Ovary (tissue), 7 donors: ENCODE measurements at regions not wholly inside any gene's neighbourhood (a gene's known extent, or its start where the extent isn't known, plus 50 kb on each side); places are given as distances from the start of the nearest gene placed in this dataset.

Source experiments
- DNase-seq, 5 donors: peaks; one replicate each; pipeline ENCODE4 v3.0.0-alpha.2; 2019 to 2020
- H3K27ac ChIP-seq, 2 donors: fragments of 200-600 bp; one replicate each; pipeline versions ENCODE4 v1.5.1 to v1.8.0; 2019 to 2022
- H3K27me3 ChIP-seq: fragments of 200-600 bp; one replicate; pipeline ENCODE4 v1.8.0; 2022
- H3K36me3 ChIP-seq: fragments of 200-600 bp; sonication (generic); one replicate; pipeline ENCODE4 v1.5.1; 2019
- H3K4me1 ChIP-seq: one replicate; pipeline ENCODE4 v1.8.1; 2013; ENCODE audit warnings: mild to moderate bottlenecking, moderate library complexity; ENCODE audit not compliant: insufficient read depth
- H3K4me3 ChIP-seq: fragments of 200-600 bp; sonication (generic); one replicate; pipeline ENCODE4 v1.5.1; 2017
- H3K9me3 ChIP-seq, 2 donors: fragments of 200-600 bp in 1 of 2; sonication (generic) in 1 of 2; one replicate each; pipeline versions ENCODE4 v1.5.1 to v1.8.1; 2013 to 2019; ENCODE audit warnings: mild to moderate bottlenecking in 1 of 2, moderate library complexity in 1 of 2
- CTCF ChIP-seq, 3 donors: fragments of 450-650 bp in 2 of 3; fragments of 200-600 bp in 1 of 3; IDR thresholded peaks; one replicate each; pipeline versions ENCODE4 v1.5.1 to v1.8.0; 2016 to 2022; ENCODE audit warnings: antibody characterized with exemption in 3 of 3, mild to moderate bottlenecking in 1 of 3
- EP300 ChIP-seq: sonication (generic); formaldehyde crosslinking; IDR thresholded peaks from one replicate; pipeline ENCODE4 v1.6.1; 2017; ENCODE audit warnings: antibody characterized with exemption
- POLR2A ChIP-seq: fragments of 450-650 bp; IDR thresholded peaks from one replicate; pipeline ENCODE4 v1.6.1; 2017; ENCODE audit warnings: antibody characterized with exemption, mild to moderate bottlenecking, moderate library complexity
- WGBS, 3 donors: extraction: QIAGEN DNeasy Blood & Tissue Kit in 1 of 3; methylation state at CpG; one replicate each; pipeline versions ENCODE4 v1.1.5 to v1.1.7; 2013 to 2017; 5-methylcytosine and 5-hydroxymethylcytosine counted together
- intact Hi-C, 4 donors: fragments of 100-400 bp; cut with DNase I; formaldehyde crosslinking; loops; one replicate each; pipeline versions ENCODE4 v1.11.0 to v1.15.1; 2022 to 2023
- donor health status: DM: no; HTN: no; CAD: no; lungs with moderate emphysema.
- donor health status: DM: no; HTN: no; CAD: no.
- donor health status: Bipolar disorder and iron deficiency.
- donor health status: DM: no; HTN: no; CAD: no.
- donor health status: DM: yes; HTN: yes; CAD: no.

DNA sequence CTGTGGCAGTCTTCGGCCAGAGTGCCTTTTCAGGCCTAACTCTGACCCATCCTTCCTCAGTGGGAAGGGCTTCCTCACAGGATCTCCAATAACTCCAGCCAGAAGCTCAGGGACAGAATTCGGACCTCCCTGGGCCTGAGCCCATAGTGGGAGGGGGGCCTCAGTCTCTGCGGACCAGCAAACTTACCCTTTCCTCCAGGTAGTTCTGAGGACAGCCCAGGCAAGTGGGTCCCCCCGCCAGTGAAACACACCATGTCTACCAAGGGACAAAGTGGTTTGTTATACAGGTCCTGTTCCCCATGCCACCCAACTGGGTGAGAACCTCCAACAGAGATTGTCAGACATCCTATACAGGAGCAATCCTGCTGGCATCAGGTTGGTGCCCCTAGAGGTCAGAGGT lies 350.4 kb downstream of the RAB28 start:
- no peaks in the 10 kb centered on the region for H3K9me3 ChIP-seq
- DNase-seq = no peak

DNA sequence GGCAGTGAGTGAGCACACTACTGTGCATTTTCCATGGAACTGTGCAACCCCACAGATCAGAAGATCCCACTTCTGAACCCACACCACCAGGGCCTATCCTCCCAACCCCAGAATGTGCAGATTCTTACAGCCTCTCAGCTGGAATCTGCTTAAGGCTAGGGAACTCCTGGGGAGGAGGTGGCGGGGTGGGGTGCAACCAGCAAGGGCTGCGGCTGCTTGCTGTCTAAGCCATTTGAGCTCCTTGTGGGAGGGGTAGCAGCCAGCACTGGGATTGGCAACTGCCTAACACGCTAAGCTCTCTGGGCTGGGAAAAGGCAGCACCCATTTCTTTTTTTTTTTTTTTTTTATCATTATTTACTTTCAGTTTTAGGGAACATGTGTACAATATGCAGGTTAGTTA lies 353.3 kb downstream of the RAB28 start:
- Histone ChIP-seq H3K27me3 (no peaks in the 10 kb centered on the region), H3K27ac (no peak overlapping the region), H3K4me3 (no peak overlapping the region), H3K4me1 (no peaks in the 10 kb centered on the region), H3K36me3 (no peaks in the 10 kb centered on the region), H3K9me3 (no peaks in the 10 kb centered on the region)
- no peak for TF ChIP-seq CTCF (IDR thresholded peaks at IDR 0.05)
- TF ChIP-seq POLR2A = no peak
- no peak for TF ChIP-seq EP300
- 61 to 64% (median 62%) methylated on average over 3 of the region's 3 CpGs for WGBS, 3 donors
- intact Hi-C loops = no loop called here
- no peak for DNase-seq

More for the DNA sequence above, 350.4 kb downstream of the RAB28 start:
- intact Hi-C loops = no loop called here
- no peak for TF ChIP-seq CTCF (IDR thresholded peaks at IDR 0.05)
- no peak for TF ChIP-seq EP300
- H3K36me3 ChIP-seq = no peaks in the 10 kb centered on the region
- H3K4me3 ChIP-seq = no peak overlapping the region
- H3K27ac ChIP-seq = no peak overlapping the region
- H3K27me3 ChIP-seq = no peaks in the 10 kb centered on the region
- no peaks in the 10 kb centered on the region for H3K4me1 ChIP-seq
- 92 to 100% (median 94%) methylated on average over 4 of the region's 4 CpGs for WGBS, 3 donors

DNA sequence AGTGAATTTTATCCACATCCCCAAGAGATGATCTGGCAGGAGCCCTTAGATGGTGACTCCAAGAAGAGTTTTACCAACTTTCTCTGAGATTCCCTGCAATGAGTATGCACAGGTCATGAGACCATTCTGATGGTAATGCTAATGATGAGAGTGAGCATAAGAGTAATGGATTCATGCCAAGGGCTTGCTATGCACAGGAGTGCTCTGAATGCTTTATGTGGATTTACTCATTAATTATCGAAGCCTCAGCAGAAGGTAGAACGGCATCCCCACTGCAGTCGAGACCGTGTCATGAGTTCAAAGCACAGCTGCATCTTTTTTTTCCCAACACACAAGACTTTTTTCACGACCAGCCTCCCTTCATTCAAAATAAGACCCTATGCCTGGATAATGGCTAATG lies 355.0 kb downstream of the RAB28 start:
- DNase-seq = no peak
- no peaks in the 10 kb centered on the region for H3K27me3 ChIP-seq
- no peaks in the 10 kb centered on the region for H3K36me3 ChIP-seq
- H3K27ac ChIP-seq = no peak overlapping the region
- no peaks in the 10 kb centered on the region for H3K9me3 ChIP-seq
- H3K4me3 ChIP-seq = no peak overlapping the region
- intact Hi-C loops = no loop called here
- 73% methylated on average over 5 of the region's 5 CpGs for WGBS, 3 donors
- TF ChIP-seq POLR2A (no peak), CTCF (IDR thresholded peaks at IDR 0.05) (no peak), EP300 (no peak)
- no peaks in the 10 kb centered on the region for H3K4me1 ChIP-seq

DNA sequence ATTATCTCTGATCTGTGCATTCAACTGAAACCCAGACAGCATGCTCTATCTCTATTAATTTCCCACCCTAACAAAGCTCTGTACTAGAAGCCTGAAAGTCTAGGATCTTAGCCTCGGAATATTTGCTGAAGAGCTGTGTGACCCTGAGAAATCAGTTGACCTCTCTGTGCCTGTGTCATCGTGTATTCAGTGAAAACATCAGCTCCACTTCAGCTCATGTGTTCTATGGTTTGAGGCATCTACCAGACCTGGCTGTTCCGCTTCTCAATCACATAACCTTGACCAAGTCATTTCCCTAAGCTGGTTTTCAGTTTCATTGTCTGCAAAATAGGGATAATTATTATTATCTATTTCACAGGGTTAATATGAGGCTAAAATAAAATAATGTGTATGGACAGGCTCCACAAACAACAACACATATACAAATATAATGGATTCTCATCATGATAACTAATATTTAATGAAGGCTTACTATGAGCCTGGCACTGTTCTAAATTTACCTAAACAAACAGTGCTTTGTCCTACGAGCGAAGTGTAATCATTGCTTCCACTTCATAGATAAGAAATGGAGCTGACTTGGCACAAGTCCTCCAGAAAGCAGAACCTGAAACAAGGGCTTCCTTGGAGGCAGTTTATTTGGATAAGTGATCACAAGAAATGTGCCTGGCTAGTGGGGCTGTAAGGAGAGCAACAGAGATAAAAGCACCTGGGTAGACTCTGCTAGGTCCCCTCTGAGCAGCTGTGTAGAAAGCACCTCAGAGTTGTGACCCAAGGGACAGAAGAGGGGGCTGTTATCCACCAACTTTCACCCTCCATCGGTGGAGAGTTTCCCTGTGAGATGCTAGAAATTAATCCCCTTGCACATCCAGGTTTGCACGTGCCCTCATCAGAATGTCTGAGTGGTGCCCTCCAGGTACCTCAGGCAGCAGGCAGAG lies 356.9 kb downstream of the RAB28 start:
- 23 to 44% (median 29%) methylated on average over 7 of the region's 7 CpGs for WGBS, 3 donors

More for the DNA sequence above, 356.9 kb downstream of the RAB28 start:
- no peak for DNase-seq
- Histone ChIP-seq H3K4me1 (no peaks in the 10 kb centered on the region), H3K9me3 (no peaks in the 10 kb centered on the region), H3K27me3 (no peaks in the 10 kb centered on the region), H3K36me3 (no peaks in the 10 kb centered on the region), H3K4me3 (no peak overlapping the region), H3K27ac (no peak overlapping the region)
- TF ChIP-seq POLR2A (no peak), CTCF (IDR thresholded peaks at IDR 0.05) (no peak), EP300 (no peak)
- intact Hi-C loops = no loop called here
